ENCODE measurements at regions not wholly inside any gene's neighbourhood (a gene's known extent, or its start where the extent isn't known, plus 50 kb on each side); places are given as distances from the start of the nearest gene placed in this dataset.

- no peak for DNase-seq
These were observed 434.7 kb upstream of the SETBP1 start for GRCh38 chr18:44246001-44246400.

GRCh38 chr18:44258086-44258485, 422.6 kb upstream of the SETBP1 start:
- no peak for DNase-seq

- no peak for DNase-seq
These were observed 422.1 kb upstream of the SETBP1 start for GRCh38 chr18:44258576-44258975.

GRCh38 chr18:44259610-44260009, 421.1 kb upstream of the SETBP1 start:
- no peak for DNase-seq

- no peak for DNase-seq
These were observed 415.3 kb upstream of the SETBP1 start for GRCh38 chr18:44265437-44265836.

- DNase-seq = no peak
These were observed 407.4 kb upstream of the SETBP1 start for GRCh38 chr18:44273298-44273697.

- DNase-seq = no peak
These were observed 400.2 kb upstream of the SETBP1 start for GRCh38 chr18:44280479-44280878.

GRCh38 chr18:44286049-44286448, 394.6 kb upstream of the SETBP1 start:
- no peak for DNase-seq

GRCh38 chr18:44290366-44290977, 390.2 kb upstream of the SETBP1 start:
- DNase-seq = no peak

GRCh38 chr18:44298566-44298965, 382.1 kb upstream of the SETBP1 start:
- DNase-seq = no peak

- no peak for DNase-seq
These were observed 371.5 kb upstream of the SETBP1 start for GRCh38 chr18:44309185-44309584.

- DNase-seq = no peak
These were observed 359.8 kb upstream of the SETBP1 start for GRCh38 chr18:44320619-44321460.

GRCh38 chr18:44321868-44322590, 358.7 kb upstream of the SETBP1 start:
- DNase-seq = no peak

GRCh38 chr18:44323125-44323524, 357.6 kb upstream of the SETBP1 start:
- no peak for DNase-seq

GRCh38 chr18:44324361-44324760, 356.3 kb upstream of the SETBP1 start:
- DNase-seq = no peak

- peak; percentile 29 for DNase-seq
These were observed 354.6 kb upstream of the SETBP1 start for GRCh38 chr18:44325903-44326635.

- DNase-seq = no peak
These were observed 348.8 kb upstream of the SETBP1 start for GRCh38 chr18:44331656-44332570.

GRCh38 chr18:44341759-44342158, 338.9 kb upstream of the SETBP1 start:
- DNase-seq = no peak

- DNase-seq = no peak
These were observed 338.5 kb upstream of the SETBP1 start for GRCh38 chr18:44342162-44342561.

- no peak for DNase-seq
These were observed 337.7 kb upstream of the SETBP1 start for GRCh38 chr18:44342946-44343345.

GRCh38 chr18:44343570-44343969, 337.1 kb upstream of the SETBP1 start:
- no peak for DNase-seq

GRCh38 chr18:44356566-44357157, 324.0 kb upstream of the SETBP1 start:
- DNase-seq = no peak

Data from activated CD4-positive, alpha-beta T cell treated with anti-CD3 and anti-CD28 coated beads, Interleukin-10, Interleukin-2, amounts not matched to agents 100 ng/mL and 50 ng/mL, durations not matched to agents 16 hours and 8 hours (primary cell).